ENCODE measurements at regions not wholly inside any gene's neighbourhood (a gene's known extent, or its start where the extent isn't known, plus 50 kb on each side); places are given as distances from the start of the nearest gene placed in this dataset.

DNA sequence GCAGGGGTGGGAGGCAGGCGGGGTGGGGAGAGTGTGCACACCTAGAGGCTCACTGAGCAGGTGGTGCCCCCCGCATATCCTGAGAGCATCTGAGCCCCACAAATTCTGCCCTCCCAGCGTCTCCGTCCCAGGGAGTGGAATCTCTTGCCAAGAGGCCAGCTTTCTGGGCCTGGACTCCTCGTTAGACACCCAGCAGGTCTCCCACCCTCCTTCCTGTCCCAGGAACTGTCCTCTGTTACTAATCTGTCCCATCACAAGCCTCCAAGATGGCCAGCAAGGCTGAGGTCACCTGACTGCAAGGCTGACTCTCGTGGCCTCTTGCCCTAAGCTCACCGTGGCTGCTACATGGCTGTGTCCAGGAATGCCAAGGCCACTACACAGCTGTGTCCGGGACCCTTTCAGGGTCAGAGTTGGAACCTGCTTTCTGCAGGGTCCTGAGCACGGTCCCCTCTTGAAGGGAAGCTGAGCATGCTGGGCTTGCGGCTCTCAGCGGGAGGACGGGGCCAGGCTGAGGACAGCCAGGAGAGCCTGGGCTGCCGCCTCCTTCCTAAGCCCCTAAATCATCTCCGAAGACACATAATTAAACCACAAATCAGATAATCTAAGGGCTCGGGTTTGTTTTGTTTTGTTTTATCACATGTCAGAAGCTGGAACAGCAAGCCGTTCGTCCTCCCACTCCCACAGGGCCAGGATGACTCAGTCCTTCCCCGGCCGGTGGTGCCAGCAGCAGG lies 1327.3 kb downstream of the TBC1D22A start:
- no peak for DNase-seq

DNA sequence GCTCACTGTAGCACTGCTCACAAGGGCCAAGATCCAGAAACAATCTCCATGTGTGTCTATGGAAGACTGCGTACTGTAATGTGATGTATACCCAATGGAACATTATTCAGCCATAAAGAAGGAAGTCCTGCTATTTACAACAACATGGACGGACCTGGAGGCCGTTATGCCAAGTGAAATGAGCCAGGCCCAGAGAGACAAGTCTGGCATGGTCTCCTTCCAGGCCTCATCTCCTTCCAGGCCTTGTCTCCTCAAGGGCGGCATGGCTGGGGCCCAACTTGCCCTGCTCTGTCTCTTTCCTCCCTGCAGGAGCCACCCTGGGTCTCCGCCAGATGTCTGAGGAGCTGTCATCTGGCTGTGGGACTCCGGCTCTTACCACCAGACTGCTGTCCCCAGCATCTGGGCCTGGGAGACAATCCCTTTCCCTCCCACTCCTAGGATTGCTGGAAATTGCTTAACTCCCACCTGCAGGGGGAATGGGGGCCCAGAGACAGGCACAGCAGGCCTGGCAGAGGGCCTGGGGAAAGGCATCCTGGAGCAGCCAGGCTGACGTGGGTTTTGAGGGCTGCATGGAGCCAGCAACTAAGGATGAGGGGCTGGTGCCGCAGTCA lies 1326.6 kb downstream of the TBC1D22A start:
- no peak for DNase-seq

DNA sequence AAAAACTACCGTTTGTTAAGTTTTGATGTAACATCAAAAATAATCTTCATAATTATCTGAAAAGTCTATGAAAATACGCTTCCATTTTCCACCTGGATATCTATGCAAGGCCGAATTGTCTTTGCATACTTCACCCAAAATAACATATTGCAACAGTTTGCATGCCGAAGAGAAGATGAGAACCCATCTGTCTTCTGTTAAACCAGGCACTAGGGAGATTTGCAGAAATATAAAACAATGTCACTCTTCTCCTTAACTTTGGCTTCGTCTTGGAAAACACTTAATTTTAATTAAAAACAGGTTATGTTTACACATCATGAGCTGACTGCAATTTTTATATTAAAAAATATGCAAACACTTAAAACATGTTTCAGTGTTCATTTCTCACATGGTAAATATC lies 1325.8 kb downstream of the TBC1D22A start:
- DNase-seq = no peak

DNA sequence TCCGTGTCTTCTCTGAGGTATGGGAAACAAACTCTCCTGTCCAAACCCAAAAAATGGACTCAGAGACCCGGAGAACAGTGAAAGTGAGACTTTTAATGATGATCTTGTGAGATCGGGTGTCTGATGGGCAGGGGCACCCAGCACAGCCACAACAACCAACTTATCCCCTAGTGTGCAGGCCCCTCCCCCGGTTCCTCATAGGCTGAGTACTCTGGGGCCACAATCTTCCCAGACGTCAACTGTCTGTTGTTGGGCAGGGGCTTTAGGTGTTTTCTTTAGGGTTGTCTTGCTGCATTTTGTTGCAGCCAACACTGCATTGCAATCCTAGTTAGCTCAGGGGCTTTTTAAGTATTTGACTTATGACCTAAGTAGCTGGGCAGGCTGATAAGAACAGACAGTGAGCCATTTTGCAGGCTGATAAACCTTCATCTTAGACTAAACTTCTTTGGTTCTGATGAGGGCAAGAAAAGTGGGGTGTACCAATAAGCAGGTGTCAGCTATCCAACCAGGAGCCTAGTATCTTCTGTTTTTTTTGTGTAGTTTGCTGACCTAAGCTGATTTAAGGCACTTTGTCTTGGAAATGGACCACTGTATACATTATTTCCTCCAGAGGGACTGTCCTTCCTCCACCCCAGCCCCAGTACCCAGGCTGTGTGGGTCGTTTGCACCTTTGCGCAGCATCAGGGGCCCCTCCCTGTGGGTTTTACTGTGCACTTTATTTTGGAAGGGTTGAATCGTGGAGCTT lies 1323.6 kb downstream of the TBC1D22A start:
- DNase-seq = no peak

DNA sequence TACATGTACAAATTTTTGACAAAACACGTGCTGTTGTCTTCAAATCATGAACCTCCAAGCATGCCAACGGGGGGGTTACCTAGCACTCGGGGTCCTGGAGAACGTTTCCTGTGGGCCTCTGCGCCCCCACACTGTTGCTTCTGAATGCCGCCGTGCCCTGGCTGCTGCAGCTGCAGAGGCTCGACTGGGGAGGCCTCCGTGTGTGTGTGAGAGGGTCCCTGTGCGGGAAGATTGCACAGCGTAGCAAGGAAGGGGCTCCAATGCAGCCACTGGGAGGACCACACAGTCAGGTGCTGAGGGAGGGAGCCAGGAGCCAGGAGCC lies 1322.2 kb downstream of the TBC1D22A start:
- no peak for DNase-seq

DNA sequence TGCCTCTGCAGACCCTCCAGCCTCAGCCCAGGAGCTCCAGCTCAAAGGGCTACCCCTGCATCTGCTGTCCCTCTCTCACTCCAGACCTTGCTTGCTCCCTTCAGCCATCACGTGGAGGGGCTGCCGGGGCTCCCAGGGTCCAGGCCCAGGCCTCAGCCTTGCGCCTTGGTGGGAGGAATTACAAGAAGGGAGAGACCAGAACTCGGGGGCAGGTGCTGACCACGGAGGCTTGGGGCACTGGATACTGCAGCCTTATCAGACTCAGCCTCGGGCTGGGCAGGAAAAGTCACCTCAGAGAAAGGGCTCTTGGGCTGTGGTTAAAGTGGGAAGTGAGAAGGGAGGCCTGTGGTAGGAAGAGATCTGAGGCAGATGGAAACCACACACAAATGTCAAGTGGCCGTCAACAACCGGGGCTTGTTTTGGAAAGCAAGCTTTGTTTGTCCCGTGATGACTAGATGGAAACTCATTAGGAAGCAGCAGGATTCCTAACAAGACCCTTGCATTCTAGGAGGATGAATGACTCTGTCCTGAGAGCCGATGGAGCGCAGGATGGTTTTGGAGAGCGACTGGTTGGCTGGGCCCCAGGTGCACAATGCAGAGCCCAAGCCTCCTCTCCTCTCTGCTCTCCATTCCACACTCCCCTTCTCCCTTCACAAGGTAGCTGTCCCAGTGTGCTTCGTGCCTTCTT lies 1321.7 kb downstream of the TBC1D22A start:
- no peak for DNase-seq

DNA sequence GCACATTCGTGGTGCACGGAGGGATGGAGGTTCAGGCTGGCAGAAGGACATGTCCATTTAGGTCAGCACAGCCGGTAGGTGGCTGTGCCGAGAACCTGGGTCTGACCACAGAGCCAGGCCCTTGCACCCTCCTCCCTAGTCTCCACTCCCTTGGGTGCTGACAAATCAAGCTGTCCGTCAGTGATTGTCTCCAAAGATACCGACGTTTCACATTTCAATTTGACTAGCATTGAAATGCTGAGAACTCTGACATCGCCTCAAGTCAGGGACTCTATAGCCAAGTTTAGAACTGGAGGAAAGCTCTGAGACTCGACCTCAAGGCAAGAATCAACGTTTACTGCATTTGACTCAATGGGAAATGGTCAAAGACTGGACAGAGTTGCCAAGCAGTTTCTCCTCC lies 1321.1 kb downstream of the TBC1D22A start:
- no peak for DNase-seq

DNA sequence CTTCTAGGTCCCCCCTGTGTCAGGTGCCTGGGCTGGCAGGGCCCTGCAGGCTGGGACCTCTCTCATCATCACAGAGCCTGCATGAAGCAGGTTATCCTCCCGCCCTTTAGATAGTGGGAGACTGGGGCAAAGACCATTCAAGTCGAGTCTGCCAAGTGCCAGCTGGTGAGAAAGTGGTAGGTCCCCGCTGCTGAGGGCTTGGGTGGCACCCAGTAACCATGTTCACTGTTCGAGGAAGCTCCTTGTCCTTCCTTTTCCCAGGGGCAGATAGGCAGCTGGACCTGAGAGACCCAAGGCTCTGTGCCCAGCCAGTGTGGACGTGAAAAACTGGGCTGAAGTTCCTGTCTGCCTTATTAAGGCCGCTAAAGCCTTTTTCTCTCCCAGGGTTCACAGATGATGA lies 1319.8 kb downstream of the TBC1D22A start:
- no peak for DNase-seq

DNA sequence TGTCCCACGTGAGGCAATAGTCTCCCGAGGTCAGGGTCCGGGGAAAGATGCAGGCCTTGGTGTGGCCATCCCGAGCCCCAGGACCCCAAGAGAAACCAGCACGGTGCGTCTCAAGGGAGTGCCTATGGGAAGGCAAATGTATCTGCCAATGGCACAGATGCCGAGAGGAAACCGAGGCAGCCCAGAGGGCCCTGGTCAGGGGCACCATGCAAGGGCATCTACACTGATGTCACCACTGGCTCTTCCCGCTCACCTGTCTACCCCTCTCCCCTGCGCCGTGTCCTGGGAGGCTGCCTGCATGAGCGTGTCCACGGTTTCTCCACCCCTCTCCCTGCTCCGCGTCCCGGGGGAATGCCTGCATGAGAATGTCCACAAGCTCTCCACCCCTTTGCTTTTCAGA lies 1318.8 kb downstream of the TBC1D22A start:
- DNase-seq = no peak

DNA sequence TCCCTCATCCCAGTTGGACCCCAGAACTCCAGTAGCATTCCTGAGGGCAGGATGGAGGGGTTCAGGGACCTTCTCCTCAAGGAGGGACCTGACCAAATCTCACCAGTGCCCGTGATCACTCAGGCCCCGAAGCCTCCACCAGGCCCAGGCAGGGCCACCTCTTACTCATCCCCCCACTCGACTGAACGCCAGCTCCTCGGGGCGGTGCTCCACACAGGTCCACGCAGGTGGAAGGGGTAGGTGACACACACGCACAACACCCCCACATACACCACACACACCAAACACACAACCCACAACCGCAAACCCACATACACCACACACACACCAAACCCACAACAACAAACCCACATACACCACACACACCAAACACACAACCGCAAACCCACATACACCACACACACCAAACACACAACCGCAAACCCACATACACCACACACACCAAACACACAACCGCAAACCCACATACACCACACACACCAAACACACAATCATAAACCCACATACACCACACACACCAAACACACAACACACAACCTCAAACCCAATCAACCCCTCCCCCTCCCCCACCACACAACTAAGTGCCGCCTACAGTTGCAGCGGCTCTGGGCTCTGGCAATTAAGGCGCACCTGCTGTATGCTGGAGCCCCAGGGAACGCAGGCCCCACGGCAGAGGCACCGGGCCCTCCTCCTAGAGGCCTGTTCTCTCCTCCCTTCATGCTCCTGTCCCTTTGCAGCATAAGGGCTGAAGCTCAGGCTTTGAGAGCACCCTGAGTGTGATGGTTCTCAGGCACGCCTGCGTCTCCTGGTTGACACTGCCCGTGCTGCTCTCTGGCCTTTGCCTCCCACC lies 1318.1 kb downstream of the TBC1D22A start:
- DNase-seq = no peak

DNA sequence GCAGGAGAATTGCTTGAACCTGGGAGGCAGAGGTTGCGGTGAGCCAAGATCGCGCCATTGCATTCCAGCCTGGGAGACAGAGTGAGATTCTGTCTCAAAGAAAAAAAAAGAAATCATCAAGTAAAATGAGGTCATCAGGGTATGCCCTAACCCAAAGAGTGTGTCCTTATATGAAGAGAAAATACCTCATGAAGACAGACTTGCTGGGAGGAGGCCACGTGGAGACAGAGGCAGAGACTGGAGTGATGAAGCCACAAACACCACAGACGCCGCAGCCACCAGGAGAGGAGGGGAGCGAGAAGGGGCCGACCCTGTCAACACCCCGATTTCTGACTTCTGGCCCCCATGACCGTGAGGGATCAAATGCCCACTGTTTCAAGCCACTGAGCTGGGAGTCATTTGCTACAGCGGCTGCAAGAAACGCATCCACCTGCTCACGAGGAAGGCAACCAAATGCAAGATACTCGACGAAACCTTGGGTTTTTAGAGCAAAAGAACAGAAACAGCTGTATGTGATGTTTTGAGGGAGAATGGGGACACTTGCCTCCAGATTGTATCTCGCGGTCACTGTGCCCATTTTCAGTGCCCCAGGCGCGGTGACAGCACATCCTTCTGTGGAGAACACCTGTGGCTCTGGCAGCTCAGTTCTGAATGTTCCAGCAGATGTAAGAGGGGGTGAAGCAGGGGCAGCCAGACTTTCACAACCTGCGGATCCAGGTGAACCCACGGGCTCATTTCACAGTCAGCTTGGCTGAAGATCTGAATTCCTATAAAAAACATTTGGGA lies 1317.2 kb downstream of the TBC1D22A start:
- DNase-seq = no peak

DNA sequence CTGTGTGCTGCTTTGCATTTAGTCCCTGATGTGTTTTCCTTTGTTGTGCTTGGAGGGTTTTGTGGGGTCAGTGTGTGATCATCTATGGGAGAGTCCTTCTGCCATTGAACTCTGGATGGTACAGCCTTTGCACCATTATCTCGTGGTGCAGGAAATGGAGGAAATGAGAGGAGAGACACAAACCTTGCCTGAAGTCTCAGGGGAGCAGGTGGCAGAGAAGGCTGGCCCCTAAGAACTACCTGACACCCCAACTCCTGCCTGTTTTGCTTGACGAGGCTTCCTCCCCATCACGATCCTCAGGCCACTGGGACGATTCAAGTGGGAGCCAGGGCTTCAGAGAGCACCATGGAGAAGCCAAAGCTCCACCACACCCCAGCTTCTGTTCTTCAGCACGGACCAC lies 1316.4 kb downstream of the TBC1D22A start:
- no peak for DNase-seq

DNA sequence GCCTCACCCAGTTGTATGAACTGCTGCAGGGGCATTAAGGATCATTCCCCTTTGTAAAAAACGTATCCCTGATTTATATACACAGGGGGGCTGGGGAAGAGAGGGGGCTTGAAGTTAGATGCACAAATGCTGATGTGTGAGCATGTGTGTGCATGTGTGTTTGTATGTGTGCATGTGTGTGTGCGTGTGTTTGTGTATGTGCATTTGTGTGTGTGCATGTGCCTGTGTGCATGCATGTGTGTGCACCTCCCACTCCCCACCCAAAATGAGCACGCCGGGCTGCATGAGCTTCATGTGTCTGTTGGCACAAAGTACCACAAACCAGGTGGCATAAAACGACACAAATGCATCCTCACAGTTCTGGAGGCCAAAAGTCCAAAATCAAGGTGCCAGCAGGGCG lies 1315.2 kb downstream of the TBC1D22A start:
- DNase-seq = no peak

DNA sequence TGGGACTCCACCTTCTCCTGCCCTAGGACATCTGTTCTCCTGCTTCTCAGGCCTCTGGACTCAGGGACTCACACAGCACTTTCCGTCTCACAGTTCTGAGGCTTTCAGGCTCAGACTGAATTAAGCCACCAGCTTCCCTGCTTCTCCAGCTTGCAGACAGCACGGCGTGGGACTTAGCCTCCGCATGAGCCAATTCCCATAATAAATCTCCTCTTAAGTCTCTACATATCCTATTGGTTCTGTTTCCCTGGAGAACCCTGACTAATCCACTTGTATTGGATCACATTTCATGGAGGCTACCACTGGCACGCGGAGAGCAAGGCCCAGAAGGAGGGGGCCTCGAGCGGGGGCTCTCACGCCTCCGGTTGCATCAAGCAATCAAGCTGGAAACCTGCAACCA lies 1313.6 kb downstream of the TBC1D22A start:
- DNase-seq = no peak

DNA sequence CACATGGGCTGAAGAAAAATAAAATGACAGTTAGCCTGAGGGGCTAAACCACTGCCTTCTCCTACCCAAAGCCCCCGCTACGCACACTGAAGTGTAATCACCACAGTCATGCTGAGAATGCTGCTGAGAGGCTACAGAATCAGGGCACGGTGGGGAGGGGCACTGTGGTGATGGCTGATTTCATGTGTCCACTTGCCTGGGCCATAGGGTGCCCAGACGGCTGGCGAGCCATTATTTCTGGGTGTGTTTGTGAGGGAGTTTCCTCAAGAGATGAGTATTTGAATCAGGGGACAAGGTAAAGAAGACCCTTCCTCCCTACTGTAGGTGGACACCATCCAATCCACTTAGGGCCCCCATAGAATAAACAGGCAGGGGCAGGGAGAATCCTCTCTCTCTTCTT lies 1313.2 kb downstream of the TBC1D22A start:
- DNase-seq = no peak

DNA sequence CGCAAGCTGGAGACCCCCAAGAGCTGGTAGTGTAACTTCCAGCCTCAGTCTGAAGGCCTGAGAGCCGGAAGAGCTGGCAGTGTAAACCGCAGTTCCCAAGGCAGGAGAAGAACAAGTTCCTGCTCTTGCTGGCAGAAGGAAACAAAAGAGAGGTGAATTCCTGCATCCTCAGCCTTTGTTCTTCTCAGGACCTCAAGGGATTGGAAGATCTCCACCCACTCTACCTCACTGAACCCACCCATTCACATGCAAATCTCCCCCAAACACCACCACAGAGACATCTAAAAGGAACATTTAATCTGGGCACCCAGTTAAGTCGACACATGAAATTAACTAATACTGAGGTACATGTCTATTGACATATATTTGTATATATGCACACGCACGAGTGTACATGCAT lies 1310.3 kb downstream of the TBC1D22A start:
- no peak for DNase-seq

DNA sequence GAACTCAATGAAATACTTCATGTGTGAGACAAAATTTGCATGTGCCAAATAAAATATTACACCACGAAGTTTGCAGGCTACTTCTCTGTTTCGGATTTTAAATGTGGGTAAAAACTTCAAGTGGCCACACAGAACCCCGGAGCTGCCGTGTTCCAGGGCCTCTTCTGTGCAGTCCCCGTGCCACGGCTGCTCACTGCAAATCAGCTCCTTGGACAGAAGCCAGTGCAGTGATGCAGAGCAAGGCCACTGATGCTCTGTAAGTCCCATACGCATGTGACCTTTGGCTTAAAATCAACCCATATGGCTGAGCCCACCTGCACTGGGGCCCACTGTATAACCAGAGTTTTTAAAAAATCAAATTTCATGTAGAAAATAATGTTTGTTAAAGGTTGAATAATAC lies 1309.4 kb downstream of the TBC1D22A start:
- DNase-seq = no peak

DNA sequence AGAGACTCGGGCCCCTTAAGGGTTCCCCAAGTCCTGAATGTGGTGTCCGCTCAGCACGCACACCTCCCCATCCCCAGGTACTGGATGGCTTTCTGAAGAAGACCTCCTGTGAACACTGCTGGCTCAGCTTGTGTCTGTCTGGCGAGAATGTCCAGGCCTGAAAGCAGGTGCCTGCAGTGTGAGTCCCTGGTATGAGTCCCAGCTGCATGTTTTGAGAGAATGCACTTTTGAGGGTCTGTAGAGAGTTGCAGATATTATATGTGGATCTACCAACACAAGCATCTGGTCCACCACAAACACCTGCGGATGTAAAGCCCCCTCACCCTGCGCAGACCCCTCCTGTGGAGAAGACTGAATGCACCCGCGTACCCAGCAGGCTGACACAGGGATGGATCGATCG lies 1308.9 kb downstream of the TBC1D22A start:
- DNase-seq = no peak

DNA sequence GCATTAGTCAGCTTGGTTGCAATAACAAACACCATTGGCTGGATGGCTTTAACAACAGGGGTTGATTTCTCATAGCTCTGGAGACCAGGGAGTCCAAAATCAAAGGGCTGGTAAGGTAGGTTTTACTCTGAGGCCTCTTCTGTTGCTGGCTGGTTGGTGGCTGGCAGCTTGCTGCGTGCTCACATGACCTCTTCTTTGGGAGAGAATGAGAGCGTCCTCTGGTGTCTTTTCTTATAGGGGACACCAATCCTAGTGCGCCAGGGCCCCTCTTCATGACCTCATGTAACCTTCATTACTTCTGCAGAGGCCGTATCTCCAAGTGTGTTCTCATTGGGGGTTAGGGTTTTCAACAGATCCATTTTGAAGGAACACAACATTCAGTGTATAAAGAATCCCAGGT lies 1308.3 kb downstream of the TBC1D22A start:
- no peak for DNase-seq

DNA sequence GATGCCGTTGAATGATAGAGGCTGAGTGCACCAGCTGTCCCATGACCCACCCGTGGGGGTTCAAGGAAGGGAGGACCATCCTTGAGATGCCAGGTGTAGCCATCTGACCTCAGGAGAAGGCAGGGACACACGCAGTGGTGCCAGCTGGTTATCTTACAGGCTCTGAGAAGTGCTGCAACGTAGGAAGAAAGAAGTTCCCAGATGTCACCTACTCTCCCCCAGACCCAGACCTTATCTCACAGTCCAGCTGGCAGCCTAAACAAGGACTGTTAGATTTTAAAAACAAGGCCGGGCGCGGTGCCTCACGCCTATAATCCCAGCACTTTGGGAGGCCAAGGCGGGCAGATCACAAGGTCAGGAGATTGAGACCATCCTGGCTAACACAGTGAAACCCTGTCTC lies 1307.6 kb downstream of the TBC1D22A start:
- no peak for DNase-seq

DNA sequence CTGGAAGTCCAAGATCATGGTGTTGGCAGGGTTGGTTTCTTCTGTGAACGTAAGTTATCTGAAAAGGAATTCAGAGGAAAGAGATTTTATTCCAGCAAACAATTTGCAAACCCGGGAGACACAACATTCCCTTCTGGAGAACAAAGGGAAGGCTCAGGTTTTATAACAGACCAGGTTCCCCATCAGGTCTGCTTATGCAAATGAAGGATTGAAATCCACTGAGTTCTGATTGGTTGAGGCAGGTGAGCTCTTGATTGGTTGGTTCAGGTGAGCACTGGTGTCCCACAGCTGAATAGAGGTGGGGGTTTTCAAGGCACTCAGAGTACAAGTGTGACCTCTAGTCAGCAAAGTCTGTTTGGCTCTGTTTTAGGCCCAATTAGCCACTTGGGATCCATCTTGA lies 1306.8 kb downstream of the TBC1D22A start:
- no peak for DNase-seq

DNA sequence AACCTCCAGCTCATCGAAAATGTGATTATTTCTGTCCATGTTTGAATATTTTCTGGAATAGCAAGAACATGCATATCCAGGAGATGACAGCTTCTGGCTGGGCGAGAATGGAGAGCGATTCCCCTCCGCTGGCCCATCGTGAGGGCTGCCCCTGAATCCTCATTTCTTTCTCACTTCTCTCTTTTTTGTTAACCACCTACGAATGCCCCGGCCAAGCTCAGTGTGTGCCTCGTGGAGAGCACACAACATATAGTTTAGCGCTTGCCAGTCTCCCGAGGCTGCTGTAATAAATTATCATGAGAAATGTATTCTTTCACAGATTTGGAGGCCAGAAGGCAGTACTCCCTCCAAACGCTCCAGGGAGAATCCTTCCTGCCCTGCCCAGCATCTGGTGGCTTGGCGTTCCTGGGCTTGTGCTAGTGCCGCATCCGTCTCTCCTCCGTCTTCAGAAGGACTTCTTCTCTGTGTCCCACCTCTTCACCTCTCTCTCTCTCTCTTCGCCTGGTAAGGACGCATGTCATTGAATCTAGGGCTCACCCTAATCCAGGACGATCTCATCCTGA lies 1306.0 kb downstream of the TBC1D22A start:
- no peak for DNase-seq
